SK-N-SH treated with all-trans-retinoic acid at 6 μM for 48 hours (cell line): ENCODE measurements at regions not wholly inside any gene's neighbourhood (a gene's known extent, or its start where the extent isn't known, plus 50 kb on each side); places are given as distances from the start of the nearest gene placed in this dataset.

ENCODE experiments used
- CREB5 ChIP-seq: fragments of 250-450 bp; sonication (Bioruptor Pico); IDR thresholded peaks from 2 replicates; pipeline ENCODE4 v1.5.1; 2020; ENCODE audit warnings: low read depth, mild to moderate bottlenecking, moderate library complexity
- GLIS3 ChIP-seq: fragments of 250-450 bp; sonication (Bioruptor Pico); IDR thresholded peaks from 2 replicates; pipeline ENCODE4 v1.5.0; 2020; ENCODE audit warnings: mild to moderate bottlenecking, moderate library complexity
- SNAI2 ChIP-seq: fragments of 250-450 bp; sonication (Bioruptor Pico); IDR thresholded peaks from 2 replicates; pipeline ENCODE4 v1.5.0; 2020; ENCODE audit warnings: mild to moderate bottlenecking, moderate library complexity
- TCF4 ChIP-seq: fragments of 250-450 bp; sonication (Bioruptor Pico); IDR thresholded peaks from 2 replicates; pipeline ENCODE4 v1.8.0; 2021; ENCODE audit warnings: mild to moderate bottlenecking, moderate library complexity, borderline replicate concordance
- TOX ChIP-seq: fragments of 250-450 bp; sonication (Bioruptor Pico); IDR thresholded peaks from 2 replicates; pipeline ENCODE4 v1.8.0; 2021; ENCODE audit warnings: mild to moderate bottlenecking, moderate library complexity, borderline replicate concordance
- TSHZ2 ChIP-seq: fragments of 250-450 bp; sonication (Bioruptor Pico); IDR thresholded peaks from 2 replicates; pipeline ENCODE4 v1.5.0; 2020; ENCODE audit warnings: mild to moderate bottlenecking, moderate library complexity
- ZC3H10 ChIP-seq: fragments of 250-450 bp; sonication (Bioruptor Pico); IDR thresholded peaks from 2 replicates; pipeline ENCODE4 v1.5.1; 2021; ENCODE audit warnings: mild to moderate bottlenecking, moderate library complexity
- ZFP30 ChIP-seq: fragments of 450-650 bp; formaldehyde crosslinking; IDR thresholded peaks from 2 replicates; pipeline ENCODE4 v1.5.0; 2022; ENCODE audit warnings: mild to moderate bottlenecking, moderate library complexity
- ZNF70 ChIP-seq: fragments of 450-650 bp; formaldehyde crosslinking; IDR thresholded peaks from 2 replicates; pipeline ENCODE4 v1.5.0; 2020; ENCODE audit warnings: mild to moderate bottlenecking, moderate library complexity
- ZNF8 ChIP-seq: fragments of 450-650 bp; formaldehyde crosslinking; IDR thresholded peaks from 2 replicates; pipeline ENCODE4 v1.5.0; 2020; ENCODE audit warnings: mild to moderate bottlenecking, moderate library complexity
- TF ChIP-seq, protein P1 (sequence below): fragments of 250-450 bp; sonication (Bioruptor Pico); IDR thresholded peaks from 2 replicates; pipeline ENCODE4 v1.8.0; 2020; ENCODE audit warnings: mild to moderate bottlenecking, moderate library complexity, borderline replicate concordance

GRCh38 chr6:119728935-119729334 is 379.4 kb upstream of the MAN1A1 start:
- no peak for TF ChIP-seq GLIS3 (CRISPR knock-in tag)
- TF ChIP-seq, protein P1, sequence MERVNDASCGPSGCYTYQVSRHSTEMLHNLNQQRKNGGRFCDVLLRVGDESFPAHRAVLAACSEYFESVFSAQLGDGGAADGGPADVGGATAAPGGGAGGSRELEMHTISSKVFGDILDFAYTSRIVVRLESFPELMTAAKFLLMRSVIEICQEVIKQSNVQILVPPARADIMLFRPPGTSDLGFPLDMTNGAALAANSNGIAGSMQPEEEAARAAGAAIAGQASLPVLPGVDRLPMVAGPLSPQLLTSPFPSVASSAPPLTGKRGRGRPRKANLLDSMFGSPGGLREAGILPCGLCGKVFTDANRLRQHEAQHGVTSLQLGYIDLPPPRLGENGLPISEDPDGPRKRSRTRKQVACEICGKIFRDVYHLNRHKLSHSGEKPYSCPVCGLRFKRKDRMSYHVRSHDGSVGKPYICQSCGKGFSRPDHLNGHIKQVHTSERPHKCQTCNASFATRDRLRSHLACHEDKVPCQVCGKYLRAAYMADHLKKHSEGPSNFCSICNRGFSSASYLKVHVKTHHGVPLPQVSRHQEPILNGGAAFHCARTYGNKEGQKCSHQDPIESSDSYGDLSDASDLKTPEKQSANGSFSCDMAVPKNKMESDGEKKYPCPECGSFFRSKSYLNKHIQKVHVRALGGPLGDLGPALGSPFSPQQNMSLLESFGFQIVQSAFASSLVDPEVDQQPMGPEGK (CRISPR knock-in tag): no peak
- TF ChIP-seq ZNF8 (CRISPR knock-in tag): no peak
- TF ChIP-seq CREB5: no peak
- TF ChIP-seq TSHZ2 (CRISPR knock-in tag): no peak
- no peak for TF ChIP-seq ZC3H10 (CRISPR knock-in tag)
- no peak for TF ChIP-seq SNAI2 (CRISPR knock-in tag)
- TF ChIP-seq TOX (CRISPR knock-in tag): no peak
- TF ChIP-seq ZNF70 (CRISPR knock-in tag): no peak
- TF ChIP-seq TCF4 (CRISPR knock-in tag): no peak
- TF ChIP-seq ZFP30 (CRISPR knock-in tag): no peak
